PC-3 (cell line): ENCODE measurements at regions not wholly inside any gene's neighbourhood (a gene's known extent, or its start where the extent isn't known, plus 50 kb on each side); places are given as distances from the start of the nearest gene placed in this dataset.

Experiments used
- ATAC-seq: fragments of 200-7000 bp; cut with Tn5 transposase; 2 replicates; pipeline ENCODE4 v1.9.1; 2020; ENCODE audit warnings: mild to moderate bottlenecking, moderate library complexity
- BruUV-seq: library from RNA; stranded (reverse); fragments of 400-500 nt; replicated peaks from 2 replicates; lab custom pipeline; 2021; lab: Mats Ljungman, UMichigan
- CTCF ChIA-PET: fragments of 300-600 bp; sonication (Branson Sonifier 250); formaldehyde crosslinking; loops from one replicate; lab custom pipeline; 2022; ENCODE audit warnings: antibody characterized with exemption; lab: Charles Lee
- POLR2A ChIA-PET: fragments of 300-600 bp; sonication (Branson Sonifier 250); formaldehyde crosslinking; loops from one replicate; lab custom pipeline; 2022; ENCODE audit warnings: antibody characterized with exemption; ENCODE audit not compliant: unreplicated experiment; lab: Charles Lee
- DNase-seq: peaks from one replicate; pipeline ENCODE4 v3.0.0-alpha.2; 2015
- H2AFZ ChIP-seq: fragments of 300-600 bp; sonication (generic); 2 replicates; pipeline ENCODE4 v1.6.0; 2016; ENCODE audit warnings: antibody characterized with exemption, low read length
- H3F3A ChIP-seq: fragments of 300-600 bp; sonication (generic); one replicate; pipeline ENCODE4 v1.6.0; 2017; ENCODE audit warnings: antibody characterized with exemption, low read length, control low read depth, mild to moderate bottlenecking; ENCODE audit not compliant: unreplicated experiment
- H3K27ac ChIP-seq: fragments of 300-600 bp; sonication (generic); 2 replicates; pipeline ENCODE4 v1.5.1; 2016; ENCODE audit warnings: mild to moderate bottlenecking, low read length
- H3K27me3 ChIP-seq: fragments of 300-600 bp; sonication (generic); 2 replicates; pipeline ENCODE4 v1.6.1; 2016; ENCODE audit warnings: low read length, mixed read lengths
- H3K36me3 ChIP-seq: fragments of 300-600 bp; sonication (generic); 2 replicates; pipeline ENCODE4 v1.6.1; 2016; ENCODE audit warnings: low read depth, mixed run types, low read length, mixed read lengths
- H3K4me1 ChIP-seq: fragments of 300-600 bp; sonication (generic); 2 replicates; pipeline ENCODE4 v1.5.1; 2016; ENCODE audit warnings: low read length; ENCODE audit not compliant: insufficient read depth
- H3K4me2 ChIP-seq: fragments of 300-600 bp; sonication (generic); 2 replicates; pipeline ENCODE4 v1.6.0; 2016; ENCODE audit warnings: low read length
- H3K4me3 ChIP-seq: fragments of 300-600 bp; sonication (generic); 2 replicates; pipeline ENCODE4 v1.5.1; 2016; ENCODE audit warnings: mild to moderate bottlenecking, low read length, mixed read lengths
- H3K79me2 ChIP-seq: fragments of 300-600 bp; sonication (generic); 2 replicates; pipeline ENCODE4 v1.6.1; 2017; ENCODE audit warnings: low read length, mixed read lengths
- H3K9ac ChIP-seq: fragments of 300-600 bp; sonication (generic); 2 replicates; pipeline ENCODE4 v1.6.0; 2016; ENCODE audit warnings: mild to moderate bottlenecking, low read length
- H3K9me2 ChIP-seq: fragments of 300-600 bp; sonication (generic); replicated peaks from 2 replicates; pipeline ENCODE4 v1.6.1; 2016; ENCODE audit warnings: mixed run types, low read length, mixed read lengths
- H3K9me3 ChIP-seq: fragments of 300-600 bp; sonication (generic); 2 replicates; pipeline ENCODE4 v1.6.1; 2016; ENCODE audit warnings: low read length, mixed read lengths
- H4K20me1 ChIP-seq: fragments of 300-600 bp; sonication (generic); 2 replicates; pipeline ENCODE4 v1.6.1; 2016; ENCODE audit warnings: low read length, mixed read lengths
- CTCF ChIP-seq: fragments of 300-600 bp; sonication (generic); conservative IDR thresholded peaks from 2 replicates; pipeline ENCODE4 v1.5.1; 2017; ENCODE audit warnings: antibody characterized with exemption, low read depth, mild to moderate bottlenecking, low read length
- EZH2 ChIP-seq: fragments of 300-600 bp; sonication (generic); IDR thresholded peaks from one replicate; pipeline ENCODE4 v1.6.1; 2017; ENCODE audit warnings: antibody characterized with exemption, mild to moderate bottlenecking, low read length; ENCODE audit not compliant: unreplicated experiment
- EZH2phosphoT487 ChIP-seq: fragments of 300-600 bp; sonication (generic); IDR thresholded peaks from 2 replicates; pipeline ENCODE4 v1.6.1; 2018; ENCODE audit warnings: mild to moderate bottlenecking, antibody characterized with exemption, low read length, borderline replicate concordance
- intact Hi-C: fragments of 100-400 bp; cut with micrococcal nuclease; formaldehyde crosslinking; loops from 2 replicates; pipeline ENCODE4 v1.9.0; 2023

- Histone ChIP-seq H3K9me2 (no peaks in the 10 kb centered on the region), H3K79me2 (no peaks in the 10 kb centered on the region), H3K9ac (no peak overlapping the region), H4K20me1 (no peaks in the 10 kb centered on the region), H2AFZ (no peak overlapping the region), H3K27me3 (peaks cover 47% of the 10 kb centered on the region), H3K27ac (no peak overlapping the region), H3K4me3 (no peak overlapping the region), H3K4me1 (no peaks in the 10 kb centered on the region), H3K36me3 (no peaks in the 10 kb centered on the region), H3K9me3 (no peaks in the 10 kb centered on the region), H3F3A (no peaks in the 10 kb centered on the region), H3K4me2 (no peak overlapping the region)
- DNase-seq: no peak
- CTCF ChIA-PET: no interaction called here
- intact Hi-C loops: no loop called here
- TF ChIP-seq EZH2phosphoT487 (no peak), CTCF (no peak), EZH2 (no peak)
- BruUV-seq: no TSS peak
- POLR2A ChIA-PET: no interaction called here
- no peak for ATAC-seq
Measured at GRCh38 chr10:11392776-11393175, 218.7 kb downstream of the USP6NL start.

GRCh38 chr10:11388996-11389395 is 222.5 kb downstream of the USP6NL start:
- H2AFZ ChIP-seq: no peak overlapping the region
- intact Hi-C loops: no loop called here
- CTCF ChIA-PET: no interaction called here

More at GRCh38 chr10:11388996-11389395, 222.5 kb downstream of the USP6NL start:
- Histone ChIP-seq H3F3A (no peaks in the 10 kb centered on the region), H3K9ac (no peak overlapping the region), H3K9me2 (no peaks in the 10 kb centered on the region), H3K36me3 (no peaks in the 10 kb centered on the region), H3K4me2 (no peak overlapping the region), H3K4me3 (no peak overlapping the region), H3K4me1 (no peaks in the 10 kb centered on the region), H3K9me3 (no peaks in the 10 kb centered on the region), H3K27ac (no peak overlapping the region), H3K27me3 (peaks cover 26% of the 10 kb centered on the region), H4K20me1 (no peaks in the 10 kb centered on the region), H3K79me2 (no peaks in the 10 kb centered on the region)
- no peak for DNase-seq
- no peak for TF ChIP-seq EZH2phosphoT487
- TF ChIP-seq CTCF: no peak
- no peak for TF ChIP-seq EZH2
- no TSS peak for BruUV-seq
- ATAC-seq: no peak
- POLR2A ChIA-PET: no interaction called here
